ENCODE measurements at regions not wholly inside any gene's neighbourhood (a gene's known extent, or its start where the extent isn't known, plus 50 kb on each side); places are given as distances from the start of the nearest gene placed in this dataset.

GRCh38 chr15:93515256-93516051, 426.4 kb upstream of the RGMA start:
- Histone ChIP-seq H3K4me3 (no peak overlapping the region), H3K36me3 (replicated peaks; ENCODE audit: insufficient read depth, low read depth) (no peaks in the 10 kb centered on the region), H3K9me2 (replicated peaks; ENCODE audit: insufficient read depth) (no peaks in the 10 kb centered on the region), H3K4me2 (no peak overlapping the region), H3K79me2 (no peaks in the 10 kb centered on the region), H3K27ac (no peak overlapping the region), H3K4me1 (ENCODE audit: insufficient read depth) (no peaks in the 10 kb centered on the region), H2AFZ (no peak overlapping the region), H3K27me3 (peaks cover 1% of the 10 kb centered on the region), H4K20me1 (ENCODE audit: insufficient read depth, poor library complexity, severe bottlenecking) (no peaks in the 10 kb centered on the region), H3K9me3 (ENCODE audit: low read depth) (no peaks in the 10 kb centered on the region)
- no peak for TF ChIP-seq EZH2 (IDR thresholded peaks at IDR 0.05; ENCODE audit: borderline replicate concordance)
- no peak for TF ChIP-seq CTCF (IDR thresholded peaks at IDR 0.05; ENCODE audit: poor library complexity)
- no peak for TF ChIP-seq EZH2phosphoT487 (IDR thresholded peaks at IDR 0.05; ENCODE audit: low read depth, severe bottlenecking, unreplicated experiment)
- no peak for DNase-seq (ENCODE audit: low spot score)
- WGBS (ENCODE audit: low lambda C conversion rate, missing lambda C conversion rate) = 84% methylated on average over 5 of the region's 5 CpGs

- H3K27ac ChIP-seq = no peak overlapping the region
- no peaks in the 10 kb centered on the region for H3K4me1 ChIP-seq (ENCODE audit: insufficient read depth)
- H2AFZ ChIP-seq = no peak overlapping the region
- no peak overlapping the region for H3K4me2 ChIP-seq
- 91% methylated on average over 11 of the region's 11 CpGs for WGBS (ENCODE audit: low lambda C conversion rate, missing lambda C conversion rate)
- TF ChIP-seq EZH2phosphoT487 (IDR thresholded peaks at IDR 0.05; ENCODE audit: low read depth, severe bottlenecking, unreplicated experiment) = no peak
- TF ChIP-seq CTCF (IDR thresholded peaks at IDR 0.05; ENCODE audit: poor library complexity) = no peak
- no peak for TF ChIP-seq EZH2 (IDR thresholded peaks at IDR 0.05; ENCODE audit: borderline replicate concordance)
- no peaks in the 10 kb centered on the region for H3K9me2 ChIP-seq (replicated peaks; ENCODE audit: insufficient read depth)
- no peak overlapping the region for H3K4me3 ChIP-seq
- H3K9me3 ChIP-seq (ENCODE audit: low read depth) = no peaks in the 10 kb centered on the region
- DNase-seq (ENCODE audit: low spot score) = no peak
- H3K79me2 ChIP-seq = no peaks in the 10 kb centered on the region
- no peaks in the 10 kb centered on the region for H3K27me3 ChIP-seq
- no peaks in the 10 kb centered on the region for H4K20me1 ChIP-seq (ENCODE audit: insufficient read depth, poor library complexity, severe bottlenecking)
- no peaks in the 10 kb centered on the region for H3K36me3 ChIP-seq (replicated peaks; ENCODE audit: insufficient read depth, low read depth)
Observed at GRCh38 chr15:93506646-93507045, 417.6 kb upstream of the RGMA start.

GRCh38 chr15:93505506-93505905, 416.5 kb upstream of the RGMA start:
- Histone ChIP-seq H3K4me3 (no peak overlapping the region), H3K4me1 (ENCODE audit: insufficient read depth) (no peaks in the 10 kb centered on the region), H3K79me2 (no peaks in the 10 kb centered on the region), H3K9me3 (ENCODE audit: low read depth) (no peaks in the 10 kb centered on the region), H3K27me3 (no peaks in the 10 kb centered on the region), H3K27ac (no peak overlapping the region), H3K36me3 (replicated peaks; ENCODE audit: insufficient read depth, low read depth) (no peaks in the 10 kb centered on the region), H3K9me2 (replicated peaks; ENCODE audit: insufficient read depth) (no peaks in the 10 kb centered on the region), H2AFZ (no peak overlapping the region), H4K20me1 (ENCODE audit: insufficient read depth, poor library complexity, severe bottlenecking) (no peaks in the 10 kb centered on the region), H3K4me2 (no peak overlapping the region)
- 96% methylated on average over 16 of the region's 16 CpGs for WGBS (ENCODE audit: low lambda C conversion rate, missing lambda C conversion rate)
- DNase-seq (ENCODE audit: low spot score) = no peak
- TF ChIP-seq EZH2 (IDR thresholded peaks at IDR 0.05; ENCODE audit: borderline replicate concordance) (no peak), EZH2phosphoT487 (IDR thresholded peaks at IDR 0.05; ENCODE audit: low read depth, severe bottlenecking, unreplicated experiment) (no peak), CTCF (IDR thresholded peaks at IDR 0.05; ENCODE audit: poor library complexity) (no peak)

Measured in hepatocyte (in vitro differentiated cells).